ENCODE measurements at regions not wholly inside any gene's neighbourhood (a gene's known extent, or its start where the extent isn't known, plus 50 kb on each side); places are given as distances from the start of the nearest gene placed in this dataset.

- no peaks in the 10 kb centered on the region for H3K36me3 ChIP-seq
- no peak for TF ChIP-seq CTCF (IDR thresholded peaks at IDR 0.05)
- no peak overlapping the region for H3K27ac ChIP-seq
- H3K4me1 ChIP-seq: no peaks in the 10 kb centered on the region
- H3K9me3 ChIP-seq: no peaks in the 10 kb centered on the region
- H3K4me3 ChIP-seq: no peak overlapping the region
- intact Hi-C loops (cut with DNase I): no loop called here
- no peak overlapping the region for H3K9ac ChIP-seq (ENCODE audit: low read depth in 2 of 2, low read length in 2 of 2)
- no peaks in the 10 kb centered on the region for H3K27me3 ChIP-seq
- no peak for DNase-seq
These were observed 215.1 kb downstream of the S1PR1 start for GRCh38 chr1:101451888-101452287.

- H3K4me1 ChIP-seq: no peaks in the 10 kb centered on the region
- no peak for DNase-seq
- H3K4me3 ChIP-seq: no peak overlapping the region
- H3K27me3 ChIP-seq: no peaks in the 10 kb centered on the region
- H3K36me3 ChIP-seq: no peaks in the 10 kb centered on the region
- H3K9ac ChIP-seq (ENCODE audit: low read depth in 2 of 2, low read length in 2 of 2): no peak overlapping the region
- intact Hi-C loops (cut with DNase I): no loop called here
- H3K9me3 ChIP-seq: no peaks in the 10 kb centered on the region
- H3K27ac ChIP-seq: no peak overlapping the region
- TF ChIP-seq CTCF (IDR thresholded peaks at IDR 0.05): no peak
These were observed 216.0 kb downstream of the S1PR1 start for GRCh38 chr1:101452825-101453224.

GRCh38 chr1:101453844-101454243, 217.0 kb downstream of the S1PR1 start:
- H3K36me3 ChIP-seq: no peaks in the 10 kb centered on the region
- intact Hi-C loops (cut with DNase I): no loop called here
- H3K27me3 ChIP-seq: no peaks in the 10 kb centered on the region
- H3K4me3 ChIP-seq: no peak overlapping the region
- no peak overlapping the region for H3K9ac ChIP-seq (ENCODE audit: low read depth in 2 of 2, low read length in 2 of 2)
- DNase-seq: no peak
- TF ChIP-seq CTCF (IDR thresholded peaks at IDR 0.05): no peak
- H3K9me3 ChIP-seq: no peaks in the 10 kb centered on the region
- H3K27ac ChIP-seq: no peak overlapping the region
- H3K4me1 ChIP-seq: no peaks in the 10 kb centered on the region

GRCh38 chr1:101455166-101455565, 218.3 kb downstream of the S1PR1 start:
- H3K27me3 ChIP-seq: no peaks in the 10 kb centered on the region
- no peak overlapping the region for H3K4me3 ChIP-seq
- H3K27ac ChIP-seq: no peak overlapping the region
- no peak overlapping the region for H3K9ac ChIP-seq (ENCODE audit: low read depth in 2 of 2, low read length in 2 of 2)
- no peak for DNase-seq
- H3K9me3 ChIP-seq: no peaks in the 10 kb centered on the region
- H3K36me3 ChIP-seq: no peaks in the 10 kb centered on the region
- H3K4me1 ChIP-seq: no peaks in the 10 kb centered on the region
- intact Hi-C loops (cut with DNase I): no loop called here
- TF ChIP-seq CTCF (IDR thresholded peaks at IDR 0.05): no peak

GRCh38 chr1:101460739-101461138, 223.9 kb downstream of the S1PR1 start:
- Histone ChIP-seq H3K9me3 (no peaks in the 10 kb centered on the region), H3K9ac (ENCODE audit: low read depth in 2 of 2, low read length in 2 of 2) (no peak overlapping the region), H3K36me3 (no peaks in the 10 kb centered on the region), H3K4me3 (no peak overlapping the region), H3K4me1 (no peaks in the 10 kb centered on the region), H3K27me3 (no peaks in the 10 kb centered on the region), H3K27ac (no peak overlapping the region)
- DNase-seq: no peak
- TF ChIP-seq CTCF (IDR thresholded peaks at IDR 0.05): no peak
- intact Hi-C loops (cut with DNase I): no loop called here

GRCh38 chr1:101463195-101463594, 226.4 kb downstream of the S1PR1 start:
- no peaks in the 10 kb centered on the region for H3K4me1 ChIP-seq
- TF ChIP-seq CTCF (IDR thresholded peaks at IDR 0.05): no peak
- no peak overlapping the region for H3K4me3 ChIP-seq
- H3K36me3 ChIP-seq: no peaks in the 10 kb centered on the region
- no peaks in the 10 kb centered on the region for H3K27me3 ChIP-seq
- DNase-seq: no peak
- H3K9ac ChIP-seq (ENCODE audit: low read depth in 2 of 2, low read length in 2 of 2): no peak overlapping the region
- H3K27ac ChIP-seq: no peak overlapping the region
- intact Hi-C loops (cut with DNase I): no loop called here
- no peaks in the 10 kb centered on the region for H3K9me3 ChIP-seq
